ENCODE measurements at regions not wholly inside any gene's neighbourhood (a gene's known extent, or its start where the extent isn't known, plus 50 kb on each side); places are given as distances from the start of the nearest gene placed in this dataset.
"Not testable (repeated sequence)": the region's sequence is repeated elsewhere in the genome, so short reads cannot be mapped to it uniquely, and the experiment has no call there.

GRCh38 chr2:31802711-31803110, 208.1 kb downstream of the MEMO1 start:
- Histone ChIP-seq H3K27ac (ENCODE audit: low read depth, low read length) (no peak overlapping the region), H3K9me3 (ENCODE audit: control insufficient read depth, insufficient read depth, low read length) (no peaks in the 10 kb centered on the region; the same call in 1 of the 2 replicates), H3K4me3 (ENCODE audit: low read depth, low read length) (no peak overlapping the region), H3K27me3 (ENCODE audit: control insufficient read depth, insufficient read depth, low read length) (no peaks in the 10 kb centered on the region)
- CTCF ChIA-PET, result no interaction called here
- no peak for DNase-seq (ENCODE audit: low read depth, low spot score)
- TF ChIP-seq CTCF (IDR thresholded peaks at IDR 0.05; ENCODE audit: low read depth, low read length), result no peak
- POLR2A ChIA-PET, result no interaction called here

- H3K27ac ChIP-seq (ENCODE audit: low read depth, low read length); H3K27me3 ChIP-seq (ENCODE audit: control insufficient read depth, insufficient read depth, low read length); H3K4me3 ChIP-seq (ENCODE audit: low read depth, low read length); CTCF ChIA-PET; POLR2A ChIA-PET; H3K9me3 ChIP-seq (ENCODE audit: control insufficient read depth, insufficient read depth, low read length); DNase-seq (ENCODE audit: low read depth, low spot score): not testable (repeated sequence)
These were observed 211.5 kb downstream of the MEMO1 start for GRCh38 chr2:31799282-31799681.

DNA sequence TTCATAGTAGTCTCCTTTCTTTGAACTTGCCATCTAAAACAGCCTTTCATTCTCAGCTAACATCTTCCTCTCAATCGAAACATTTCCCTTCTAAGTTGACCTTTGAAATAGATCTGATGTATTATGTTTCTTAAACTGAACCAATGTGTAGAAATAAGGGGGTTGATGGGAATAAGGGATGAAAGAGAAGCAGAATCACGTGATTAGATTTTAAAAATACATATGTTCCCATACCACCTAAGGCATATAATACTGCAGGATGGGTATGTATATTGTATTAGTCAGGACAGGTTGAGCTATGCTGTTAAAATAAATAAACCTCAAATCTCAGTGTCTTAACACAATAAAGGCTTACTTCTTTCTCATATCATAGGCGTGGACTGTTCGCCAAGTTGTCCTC, 207.5 kb upstream of the SRD5A2 start:
- ChIA-PET CTCF (no interaction called here), POLR2A (no interaction called here)
- Histone ChIP-seq H3K9me3 (ENCODE audit: control insufficient read depth, insufficient read depth, low read length) (no peaks in the 10 kb centered on the region), H3K27me3 (ENCODE audit: control insufficient read depth, insufficient read depth, low read length) (no peaks in the 10 kb centered on the region), H3K4me3 (ENCODE audit: low read depth, low read length) (no peak overlapping the region), H3K27ac (ENCODE audit: low read depth, low read length) (no peak overlapping the region)
- no peak for TF ChIP-seq CTCF (IDR thresholded peaks at IDR 0.05; ENCODE audit: low read depth, low read length)
- no peak for DNase-seq (ENCODE audit: low read depth, low spot score)

- Histone ChIP-seq H3K27me3 (ENCODE audit: control insufficient read depth, insufficient read depth, low read length) (no peaks in the 10 kb centered on the region), H3K9me3 (ENCODE audit: control insufficient read depth, insufficient read depth, low read length) (no peaks in the 10 kb centered on the region), H3K4me3 (ENCODE audit: low read depth, low read length) (no peak overlapping the region), H3K27ac (ENCODE audit: low read depth, low read length) (no peak overlapping the region)
- no peak for TF ChIP-seq CTCF (IDR thresholded peaks at IDR 0.05; ENCODE audit: low read depth, low read length)
- ChIA-PET POLR2A (no interaction called here), CTCF (no interaction called here)
- DNase-seq (ENCODE audit: low read depth, low spot score), result no peak
These were observed 205.1 kb upstream of the SRD5A2 start for GRCh38 chr2:31785876-31786275.

- no peak overlapping the region for H3K27ac ChIP-seq (ENCODE audit: low read depth, low read length)
These were observed 204.1 kb upstream of the SRD5A2 start for GRCh38 chr2:31784868-31785267.

GRCh38 chr2:31783446-31784091, 202.8 kb upstream of the SRD5A2 start:
- POLR2A ChIA-PET; H3K4me3 ChIP-seq (ENCODE audit: low read depth, low read length); H3K27ac ChIP-seq (ENCODE audit: low read depth, low read length); CTCF ChIA-PET; H3K9me3 ChIP-seq (ENCODE audit: control insufficient read depth, insufficient read depth, low read length); H3K27me3 ChIP-seq (ENCODE audit: control insufficient read depth, insufficient read depth, low read length); DNase-seq (ENCODE audit: low read depth, low spot score): not testable (repeated sequence)

More at GRCh38 chr2:31784868-31785267, 204.1 kb upstream of the SRD5A2 start:
- DNase-seq (ENCODE audit: low read depth, low spot score), result no peak
- ChIA-PET POLR2A (no interaction called here), CTCF (no interaction called here)
- Histone ChIP-seq H3K9me3 (ENCODE audit: control insufficient read depth, insufficient read depth, low read length) (no peaks in the 10 kb centered on the region), H3K4me3 (ENCODE audit: low read depth, low read length) (no peak overlapping the region), H3K27me3 (ENCODE audit: control insufficient read depth, insufficient read depth, low read length) (no peaks in the 10 kb centered on the region)
- TF ChIP-seq CTCF (IDR thresholded peaks at IDR 0.05; ENCODE audit: low read depth, low read length), result no peak
